Activated B cell treated with CpG ODN at 0.5 μM for 24 hours (primary cell): ENCODE measurements at regions not wholly inside any gene's neighbourhood (a gene's known extent, or its start where the extent isn't known, plus 50 kb on each side); places are given as distances from the start of the nearest gene placed in this dataset.

Experiments used
- ATAC-seq: fragments of 200-7000 bp; cut with Tn5 transposase; one replicate; pipeline ENCODE4 v1.10.0; 2021; ENCODE audit warnings: low read depth, mild to moderate bottlenecking, moderate library complexity
- CTCF ChIA-PET: fragments of 350-600 bp; sonication (Branson Sonifier 250); formaldehyde crosslinking; loops from one replicate; lab custom pipeline; 2021; ENCODE audit warnings: antibody characterized with exemption; lab: Charles Lee
- POLR2A ChIA-PET: fragments of 350-600 bp; sonication (Branson Sonifier 250); formaldehyde crosslinking; loops from one replicate; lab custom pipeline; 2021; ENCODE audit warnings: antibody characterized with exemption; lab: Charles Lee
- DNase-seq: peaks from one replicate; pipeline ENCODE4 v3.0.0; 2022
- H3K27ac Mint-ChIP-seq: one replicate; pipeline ENCODE4 v1.8.0; 2020; ENCODE audit warnings: mixed read lengths
- H3K27me3 Mint-ChIP-seq: one replicate; pipeline ENCODE4 v1.8.0; 2021; ENCODE audit warnings: mixed read lengths
- H3K36me3 Mint-ChIP-seq: one replicate; pipeline ENCODE4 v1.8.0; 2021; ENCODE audit warnings: low read depth, mixed read lengths
- H3K4me1 Mint-ChIP-seq: one replicate; pipeline ENCODE4 v1.8.0; 2021; ENCODE audit warnings: mixed read lengths
- H3K4me3 Mint-ChIP-seq: one replicate; pipeline ENCODE4 v1.8.0; 2020; ENCODE audit warnings: mild to moderate bottlenecking, mixed read lengths
- H3K9me3 Mint-ChIP-seq: one replicate; pipeline ENCODE4 v1.8.0; 2020; ENCODE audit warnings: mixed read lengths
- intact Hi-C: fragments of 100-400 bp; cut with micrococcal nuclease; formaldehyde crosslinking; loops from one replicate; pipeline ENCODE4 v1.15.1; 2024
- TF ChIP-seq, protein P1 (sequence below): fragments of 200-600 bp; IDR thresholded peaks from one replicate; pipeline ENCODE4 v1.8.0; 2022; ENCODE audit warnings: antibody characterized with exemption, mild to moderate bottlenecking

DNA sequence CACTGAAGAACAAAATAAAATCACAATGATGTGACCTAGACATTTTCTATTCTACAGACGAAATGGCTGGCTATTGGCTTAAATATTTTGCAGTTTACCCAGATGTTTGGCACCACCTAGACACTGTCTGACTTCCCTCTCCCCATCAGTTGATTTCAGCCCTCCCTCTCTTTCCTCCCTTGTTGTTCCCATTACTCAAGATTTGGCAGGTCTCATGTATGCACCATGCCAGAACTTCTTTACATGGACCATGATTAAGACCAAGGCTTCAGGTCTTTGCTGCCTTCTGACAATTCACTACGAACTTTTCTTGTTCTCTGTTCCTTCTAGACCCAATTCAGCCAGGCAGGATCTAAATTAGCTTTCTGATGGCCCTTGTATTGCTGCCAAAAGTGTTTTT, 66.6 kb upstream of the GDNF start:
- H3K4me3 Mint-ChIP-seq: no peak overlapping the region
- intact Hi-C loops: no loop called here
- ChIA-PET POLR2A (no interaction called here), CTCF (no interaction called here)
- no peak overlapping the region for H3K27ac Mint-ChIP-seq
- TF ChIP-seq, protein P1, sequence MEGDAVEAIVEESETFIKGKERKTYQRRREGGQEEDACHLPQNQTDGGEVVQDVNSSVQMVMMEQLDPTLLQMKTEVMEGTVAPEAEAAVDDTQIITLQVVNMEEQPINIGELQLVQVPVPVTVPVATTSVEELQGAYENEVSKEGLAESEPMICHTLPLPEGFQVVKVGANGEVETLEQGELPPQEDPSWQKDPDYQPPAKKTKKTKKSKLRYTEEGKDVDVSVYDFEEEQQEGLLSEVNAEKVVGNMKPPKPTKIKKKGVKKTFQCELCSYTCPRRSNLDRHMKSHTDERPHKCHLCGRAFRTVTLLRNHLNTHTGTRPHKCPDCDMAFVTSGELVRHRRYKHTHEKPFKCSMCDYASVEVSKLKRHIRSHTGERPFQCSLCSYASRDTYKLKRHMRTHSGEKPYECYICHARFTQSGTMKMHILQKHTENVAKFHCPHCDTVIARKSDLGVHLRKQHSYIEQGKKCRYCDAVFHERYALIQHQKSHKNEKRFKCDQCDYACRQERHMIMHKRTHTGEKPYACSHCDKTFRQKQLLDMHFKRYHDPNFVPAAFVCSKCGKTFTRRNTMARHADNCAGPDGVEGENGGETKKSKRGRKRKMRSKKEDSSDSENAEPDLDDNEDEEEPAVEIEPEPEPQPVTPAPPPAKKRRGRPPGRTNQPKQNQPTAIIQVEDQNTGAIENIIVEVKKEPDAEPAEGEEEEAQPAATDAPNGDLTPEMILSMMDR: no peak
- H3K36me3 Mint-ChIP-seq: no peaks in the 10 kb centered on the region
- ATAC-seq (no peak), DNase-seq (no peak)
- H3K27me3 Mint-ChIP-seq: peaks cover 11% of the 10 kb centered on the region
- peaks cover 4% of the 10 kb centered on the region for H3K9me3 Mint-ChIP-seq
- peaks cover 3% of the 10 kb centered on the region for H3K4me1 Mint-ChIP-seq

DNA sequence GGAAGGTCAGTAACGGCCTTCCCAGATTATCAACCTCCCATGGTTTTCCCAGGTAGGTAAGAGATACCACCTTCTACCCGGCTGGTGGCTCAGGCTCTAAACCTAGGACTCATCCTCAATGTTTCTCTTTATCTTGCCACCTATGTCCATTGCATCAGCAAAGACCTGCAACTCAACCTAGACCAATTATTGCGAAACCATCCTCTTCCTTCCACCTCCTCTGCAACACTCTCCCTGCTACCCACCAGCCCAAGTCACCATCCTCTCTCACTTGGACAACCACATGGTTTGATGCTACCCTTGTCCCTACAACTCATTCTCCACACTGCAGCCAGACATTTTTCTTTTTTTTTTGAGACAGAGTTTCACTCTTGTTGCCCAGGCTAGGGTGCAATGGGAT, 65.4 kb upstream of the GDNF start:
- no peak for DNase-seq
- intact Hi-C loops: no loop called here
- H3K9me3 Mint-ChIP-seq: peaks cover 4% of the 10 kb centered on the region
- no peak for ATAC-seq
- no peaks in the 10 kb centered on the region for H3K36me3 Mint-ChIP-seq
- POLR2A ChIA-PET: no interaction called here
- CTCF ChIA-PET: no interaction called here
- H3K27me3 Mint-ChIP-seq: peaks cover 12% of the 10 kb centered on the region
- H3K4me1 Mint-ChIP-seq: peaks cover 3% of the 10 kb centered on the region
- H3K27ac Mint-ChIP-seq: no peak overlapping the region
- TF ChIP-seq, protein P1: no peak
- H3K4me3 Mint-ChIP-seq: no peak overlapping the region

DNA sequence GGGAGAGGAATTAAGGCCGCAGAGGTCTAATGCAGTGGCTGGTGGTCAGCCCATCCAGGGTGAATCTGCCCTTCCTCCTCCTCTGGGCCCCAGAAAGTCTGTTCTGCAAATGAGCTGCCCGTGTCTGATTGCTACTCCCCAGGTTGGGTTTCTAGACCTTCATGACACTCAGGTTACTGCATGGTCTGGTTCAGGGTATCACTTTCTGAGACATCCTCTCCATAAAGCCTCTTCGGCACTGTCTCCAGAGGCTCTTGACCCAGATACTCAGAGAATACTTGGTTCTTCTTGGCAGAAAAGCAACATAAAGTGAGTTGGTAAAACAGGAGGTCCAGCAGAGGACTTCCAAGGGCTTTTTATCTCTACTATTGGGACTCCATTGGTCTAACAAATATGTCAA, 62.5 kb upstream of the GDNF start:
- Mint-ChIP-seq H3K36me3 (no peaks in the 10 kb centered on the region), H3K9me3 (peaks cover 4% of the 10 kb centered on the region), H3K4me3 (no peak overlapping the region), H3K27ac (no peak overlapping the region), H3K4me1 (no peaks in the 10 kb centered on the region), H3K27me3 (peaks cover 6% of the 10 kb centered on the region)
- intact Hi-C loops: no loop called here
- CTCF ChIA-PET: no interaction called here
- POLR2A ChIA-PET: no interaction called here
- no peak for DNase-seq
- TF ChIP-seq, protein P1: no peak
- ATAC-seq: no peak

DNA sequence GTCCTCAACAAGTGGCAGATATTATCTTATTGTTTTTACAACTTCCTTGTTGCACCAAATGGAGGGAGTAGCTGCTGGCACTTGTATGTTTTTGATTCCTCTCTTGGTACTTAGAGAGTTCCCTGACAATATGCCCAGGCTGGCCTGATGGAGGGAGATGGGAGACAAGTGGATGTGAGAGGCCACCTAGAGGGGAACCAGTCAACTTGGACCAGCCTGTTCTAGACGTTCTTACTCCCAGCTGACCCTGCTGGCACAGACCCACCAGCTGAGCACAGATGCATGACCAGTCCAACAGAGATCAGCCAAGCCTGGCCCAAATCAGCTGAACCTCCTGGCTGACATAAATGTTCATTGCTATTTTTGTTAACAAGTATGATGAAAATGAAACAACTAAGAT, 60.9 kb upstream of the GDNF start:
- Mint-ChIP-seq H3K9me3 (peaks cover 4% of the 10 kb centered on the region), H3K4me1 (no peaks in the 10 kb centered on the region), H3K36me3 (no peaks in the 10 kb centered on the region), H3K27me3 (peaks cover 3% of the 10 kb centered on the region), H3K4me3 (no peak overlapping the region), H3K27ac (no peak overlapping the region)
- POLR2A ChIA-PET: no interaction called here
- ATAC-seq (no peak), DNase-seq (no peak)
- TF ChIP-seq, protein P1: no peak
- intact Hi-C loops: no loop called here
- CTCF ChIA-PET: no interaction called here

DNA sequence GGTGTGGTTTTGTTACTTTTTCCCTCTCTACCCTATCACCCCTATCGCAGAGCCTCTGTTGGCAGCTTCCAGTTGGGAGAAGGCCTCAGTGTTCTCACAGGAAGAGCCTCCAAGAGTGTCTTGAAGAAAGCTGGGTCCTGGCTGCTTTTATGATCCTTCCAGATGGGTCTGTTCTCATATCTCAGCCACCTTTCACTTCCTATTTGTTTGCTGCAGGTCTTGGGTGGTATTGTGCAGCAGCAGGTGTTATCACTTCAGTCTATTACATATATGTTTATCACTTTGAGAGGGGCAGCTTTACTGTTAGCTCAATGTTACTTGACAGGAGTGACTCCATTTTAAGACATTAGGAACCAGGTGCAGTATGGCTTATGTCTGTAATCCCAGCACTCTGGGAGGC, 59.2 kb upstream of the GDNF start:
- Mint-ChIP-seq H3K4me3 (no peak overlapping the region), H3K27ac (no peak overlapping the region), H3K27me3 (peaks cover 3% of the 10 kb centered on the region), H3K4me1 (no peaks in the 10 kb centered on the region), H3K36me3 (no peaks in the 10 kb centered on the region), H3K9me3 (peaks cover 4% of the 10 kb centered on the region)
- ATAC-seq (no peak), DNase-seq (no peak)
- intact Hi-C loops: no loop called here
- TF ChIP-seq, protein P1: no peak
- POLR2A ChIA-PET: no interaction called here
- CTCF ChIA-PET: no interaction called here
